HL-60 (cell line): ENCODE measurements at regions not wholly inside any gene's neighbourhood (a gene's known extent, or its start where the extent isn't known, plus 50 kb on each side); places are given as distances from the start of the nearest gene placed in this dataset.

ENCODE experiments used
- DNase-seq, 2 experiments: peaks; one replicate each; pipeline ENCODE4 v3.0.0-alpha.2; 2010 to 2020; ENCODE audit warnings: low read depth in 1 of 2, low spot score in 1 of 2
- H3K27ac ChIP-seq: fragments of 250-450 bp; sonication (Bioruptor Pico); replicated peaks from 2 replicates; pipeline ENCODE4 v1.5.1; 2020; ENCODE audit warnings: mild to moderate bottlenecking, moderate library complexity
- H3K27me3 ChIP-seq: fragments of 250-450 bp; sonication (Bioruptor Pico); 2 replicates; pipeline ENCODE4 v1.5.1; 2021; ENCODE audit warnings: mild to moderate bottlenecking, moderate library complexity; ENCODE audit not compliant: insufficient read depth, poor library complexity, severe bottlenecking
- H3K4me3 ChIP-seq: replicated peaks from 2 replicates; pipeline ENCODE4 v1.5.1; 2011; ENCODE audit warnings: mild to moderate bottlenecking, control low read depth, low read length; ENCODE audit not compliant: insufficient read depth
- GABPA ChIP-seq: IDR thresholded peaks from 2 replicates; pipeline ENCODE4 v1.6.1; 2012; ENCODE audit warnings: low read depth
- POLR2AphosphoS5 ChIP-seq: IDR thresholded peaks from 2 replicates; pipeline ENCODE4 v1.6.1; 2012; ENCODE audit warnings: low read depth
- SPI1 ChIP-seq: IDR thresholded peaks from 2 replicates; pipeline ENCODE4 v1.6.1; 2012; ENCODE audit warnings: low read depth, mild to moderate bottlenecking, borderline replicate concordance
- TF ChIP-seq, protein P1 (sequence below): IDR thresholded peaks from 2 replicates; pipeline ENCODE4 v1.6.1; 2012; ENCODE audit warnings: low read depth; ENCODE audit not compliant: insufficient replicate concordance
- TF ChIP-seq, protein P2 (sequence below): IDR thresholded peaks from one replicate; pipeline ENCODE4 v1.5.1; 2011; ENCODE audit warnings: low read length, control low read depth, inconsistent platforms; ENCODE audit not compliant: insufficient read depth

DNA sequence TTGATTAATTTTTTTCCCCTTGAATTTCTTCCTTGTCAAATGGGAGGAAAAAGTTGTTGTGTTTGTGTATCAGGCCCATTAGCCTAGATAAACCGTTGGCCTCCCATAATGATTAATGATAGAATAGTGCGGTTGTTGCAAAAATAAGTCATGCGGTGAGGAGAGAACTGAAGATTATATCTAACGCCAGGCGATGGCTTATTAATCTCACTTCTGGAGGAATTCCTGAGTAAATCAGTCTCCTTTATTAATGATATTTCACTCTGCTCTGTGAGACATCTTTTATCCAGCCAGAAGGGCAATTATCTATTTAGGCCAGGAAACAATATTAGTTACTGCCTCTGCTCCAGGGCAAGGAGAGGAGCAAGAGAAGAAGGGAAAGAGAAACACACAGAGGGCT lies 107.3 kb downstream of the IRX5 start:
- DNase-seq, result no peak
- TF ChIP-seq POLR2AphosphoS5, result no peak
- Histone ChIP-seq H3K27me3 (no peaks in the 10 kb centered on the region), H3K27ac (no peak overlapping the region), H3K4me3 (no peak overlapping the region)

DNA sequence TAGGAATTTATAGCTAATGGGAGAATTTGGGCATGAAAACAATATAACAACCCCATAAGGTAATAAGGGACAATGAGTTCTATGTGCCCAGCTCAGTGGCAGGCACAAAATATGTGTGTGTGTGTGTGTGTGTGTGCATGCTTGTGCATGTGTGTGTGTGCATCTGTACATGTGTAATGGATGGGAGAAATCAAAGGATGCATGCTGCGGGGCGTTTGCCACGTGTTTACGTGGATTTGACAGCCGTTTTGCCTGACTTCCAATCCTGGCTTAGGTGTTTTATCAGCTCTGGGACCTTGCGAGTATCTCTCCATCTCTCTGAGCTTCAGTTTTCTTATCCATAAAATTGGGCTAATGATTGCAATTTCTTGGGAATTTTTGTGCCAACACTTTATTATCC lies 108.4 kb downstream of the IRX5 start:
- TF ChIP-seq, protein P1, sequence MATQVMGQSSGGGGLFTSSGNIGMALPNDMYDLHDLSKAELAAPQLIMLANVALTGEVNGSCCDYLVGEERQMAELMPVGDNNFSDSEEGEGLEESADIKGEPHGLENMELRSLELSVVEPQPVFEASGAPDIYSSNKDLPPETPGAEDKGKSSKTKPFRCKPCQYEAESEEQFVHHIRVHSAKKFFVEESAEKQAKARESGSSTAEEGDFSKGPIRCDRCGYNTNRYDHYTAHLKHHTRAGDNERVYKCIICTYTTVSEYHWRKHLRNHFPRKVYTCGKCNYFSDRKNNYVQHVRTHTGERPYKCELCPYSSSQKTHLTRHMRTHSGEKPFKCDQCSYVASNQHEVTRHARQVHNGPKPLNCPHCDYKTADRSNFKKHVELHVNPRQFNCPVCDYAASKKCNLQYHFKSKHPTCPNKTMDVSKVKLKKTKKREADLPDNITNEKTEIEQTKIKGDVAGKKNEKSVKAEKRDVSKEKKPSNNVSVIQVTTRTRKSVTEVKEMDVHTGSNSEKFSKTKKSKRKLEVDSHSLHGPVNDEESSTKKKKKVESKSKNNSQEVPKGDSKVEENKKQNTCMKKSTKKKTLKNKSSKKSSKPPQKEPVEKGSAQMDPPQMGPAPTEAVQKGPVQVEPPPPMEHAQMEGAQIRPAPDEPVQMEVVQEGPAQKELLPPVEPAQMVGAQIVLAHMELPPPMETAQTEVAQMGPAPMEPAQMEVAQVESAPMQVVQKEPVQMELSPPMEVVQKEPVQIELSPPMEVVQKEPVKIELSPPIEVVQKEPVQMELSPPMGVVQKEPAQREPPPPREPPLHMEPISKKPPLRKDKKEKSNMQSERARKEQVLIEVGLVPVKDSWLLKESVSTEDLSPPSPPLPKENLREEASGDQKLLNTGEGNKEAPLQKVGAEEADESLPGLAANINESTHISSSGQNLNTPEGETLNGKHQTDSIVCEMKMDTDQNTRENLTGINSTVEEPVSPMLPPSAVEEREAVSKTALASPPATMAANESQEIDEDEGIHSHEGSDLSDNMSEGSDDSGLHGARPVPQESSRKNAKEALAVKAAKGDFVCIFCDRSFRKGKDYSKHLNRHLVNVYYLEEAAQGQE, result no peak
- TF ChIP-seq, protein P2, sequence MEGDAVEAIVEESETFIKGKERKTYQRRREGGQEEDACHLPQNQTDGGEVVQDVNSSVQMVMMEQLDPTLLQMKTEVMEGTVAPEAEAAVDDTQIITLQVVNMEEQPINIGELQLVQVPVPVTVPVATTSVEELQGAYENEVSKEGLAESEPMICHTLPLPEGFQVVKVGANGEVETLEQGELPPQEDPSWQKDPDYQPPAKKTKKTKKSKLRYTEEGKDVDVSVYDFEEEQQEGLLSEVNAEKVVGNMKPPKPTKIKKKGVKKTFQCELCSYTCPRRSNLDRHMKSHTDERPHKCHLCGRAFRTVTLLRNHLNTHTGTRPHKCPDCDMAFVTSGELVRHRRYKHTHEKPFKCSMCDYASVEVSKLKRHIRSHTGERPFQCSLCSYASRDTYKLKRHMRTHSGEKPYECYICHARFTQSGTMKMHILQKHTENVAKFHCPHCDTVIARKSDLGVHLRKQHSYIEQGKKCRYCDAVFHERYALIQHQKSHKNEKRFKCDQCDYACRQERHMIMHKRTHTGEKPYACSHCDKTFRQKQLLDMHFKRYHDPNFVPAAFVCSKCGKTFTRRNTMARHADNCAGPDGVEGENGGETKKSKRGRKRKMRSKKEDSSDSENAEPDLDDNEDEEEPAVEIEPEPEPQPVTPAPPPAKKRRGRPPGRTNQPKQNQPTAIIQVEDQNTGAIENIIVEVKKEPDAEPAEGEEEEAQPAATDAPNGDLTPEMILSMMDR, result no peak
- TF ChIP-seq GABPA (no peak), POLR2AphosphoS5 (no peak), SPI1 (no peak)
- DNase-seq, result no peak
- no peak overlapping the region for H3K27ac ChIP-seq
- no peaks in the 10 kb centered on the region for H3K27me3 ChIP-seq
- H3K4me3 ChIP-seq, result no peak overlapping the region

DNA sequence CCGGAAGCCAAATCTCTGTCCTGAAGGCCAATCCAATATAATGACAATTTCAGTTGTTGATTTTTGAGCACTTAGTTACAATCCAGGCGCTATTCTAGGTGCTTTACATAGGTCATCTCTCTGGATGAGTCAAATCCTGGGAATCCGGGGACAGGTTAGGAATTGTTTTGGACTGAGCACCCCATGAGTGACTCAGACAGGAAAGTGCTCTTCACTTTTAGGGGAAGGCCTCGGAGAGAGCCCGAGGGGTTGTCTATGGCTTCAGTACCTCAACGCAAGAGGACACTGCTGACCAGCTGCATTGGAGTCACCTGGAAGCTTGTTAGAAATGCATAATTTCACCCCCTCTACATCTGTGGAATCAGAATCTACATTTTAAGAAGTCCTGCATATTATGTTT lies 108.8 kb downstream of the IRX5 start:
- TF ChIP-seq POLR2AphosphoS5 (no peak), GABPA (no peak), SPI1 (no peak)
- TF ChIP-seq, protein P2, result no peak
- TF ChIP-seq, protein P1, result no peak
- no peak for DNase-seq
- no peak overlapping the region for H3K4me3 ChIP-seq
- H3K27ac ChIP-seq, result no peak overlapping the region
- H3K27me3 ChIP-seq, result no peaks in the 10 kb centered on the region

DNA sequence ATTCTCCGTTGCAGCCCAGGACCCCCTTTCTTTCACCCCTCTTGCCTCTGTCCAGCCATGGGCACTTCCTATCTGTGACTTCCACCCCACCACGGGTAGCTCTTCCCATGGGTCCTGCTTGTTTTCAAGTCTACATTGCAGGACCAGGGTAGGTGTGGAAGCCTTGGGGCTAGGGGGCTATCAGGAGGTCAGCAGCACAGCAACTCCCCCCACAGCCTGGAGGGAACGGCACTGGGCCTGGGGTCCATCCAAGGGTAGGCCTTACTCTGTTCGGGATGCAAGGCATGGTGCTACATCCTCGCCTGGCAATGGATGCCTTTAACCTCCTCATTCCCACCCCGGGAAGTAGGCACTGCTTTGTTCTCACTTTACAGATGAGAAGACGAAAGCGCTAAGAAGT lies 109.3 kb downstream of the IRX5 start:
- H3K4me3 ChIP-seq, result no peak overlapping the region
- TF ChIP-seq GABPA, result no peak
- TF ChIP-seq, protein P1, result no peak
- TF ChIP-seq, protein P2, result no peak
- TF ChIP-seq SPI1, result no peak
- no peak for TF ChIP-seq POLR2AphosphoS5

More for the DNA sequence above, 109.3 kb downstream of the IRX5 start:
- H3K27ac ChIP-seq, result no peak overlapping the region
- H3K27me3 ChIP-seq, result no peaks in the 10 kb centered on the region
- DNase-seq, result no peak
